Tongue (tissue), 1 donor: ENCODE measurements at regions not wholly inside any gene's neighbourhood (a gene's known extent, or its start where the extent isn't known, plus 50 kb on each side); places are given as distances from the start of the nearest gene placed in this dataset.
"Not testable (repeated sequence)": the region's sequence is repeated elsewhere in the genome, so short reads cannot be mapped to it uniquely, and the experiment has no call there.

ENCODE experiments used
- DNase-seq: peaks from one replicate; pipeline ENCODE4 v3.0.0-alpha.2; 2015

GRCh38 chr16:85222155-85222863 is 110.0 kb upstream of the CIBAR2 start:
- DNase-seq = no peak

GRCh38 chr16:85225257-85225656 is 113.0 kb upstream of the CIBAR2 start:
- no peak for DNase-seq

DNA sequence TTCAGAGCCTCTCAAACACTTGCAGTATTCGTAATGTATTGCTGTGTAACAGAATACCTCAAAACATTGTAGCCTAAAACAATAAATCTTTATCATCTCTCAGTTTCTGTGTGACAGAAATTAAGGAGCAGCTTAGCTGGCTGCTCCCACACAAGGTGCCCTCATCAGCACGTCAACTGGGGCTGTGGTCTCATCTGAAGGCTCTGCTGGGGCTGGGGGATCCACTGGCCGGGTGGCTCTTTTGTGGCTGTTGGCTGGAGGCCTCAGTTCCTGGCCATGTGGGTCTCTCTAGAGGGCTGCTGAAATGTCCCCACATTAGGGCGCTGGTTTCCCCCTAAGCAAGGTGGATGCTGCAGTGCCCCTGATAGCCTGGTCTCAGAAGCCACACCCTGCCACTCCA is 113.4 kb upstream of the CIBAR2 start:
- no peak for DNase-seq

- no peak for DNase-seq
These were observed 115.0 kb upstream of the CIBAR2 start for GRCh38 chr16:85227084-85227945.

DNA sequence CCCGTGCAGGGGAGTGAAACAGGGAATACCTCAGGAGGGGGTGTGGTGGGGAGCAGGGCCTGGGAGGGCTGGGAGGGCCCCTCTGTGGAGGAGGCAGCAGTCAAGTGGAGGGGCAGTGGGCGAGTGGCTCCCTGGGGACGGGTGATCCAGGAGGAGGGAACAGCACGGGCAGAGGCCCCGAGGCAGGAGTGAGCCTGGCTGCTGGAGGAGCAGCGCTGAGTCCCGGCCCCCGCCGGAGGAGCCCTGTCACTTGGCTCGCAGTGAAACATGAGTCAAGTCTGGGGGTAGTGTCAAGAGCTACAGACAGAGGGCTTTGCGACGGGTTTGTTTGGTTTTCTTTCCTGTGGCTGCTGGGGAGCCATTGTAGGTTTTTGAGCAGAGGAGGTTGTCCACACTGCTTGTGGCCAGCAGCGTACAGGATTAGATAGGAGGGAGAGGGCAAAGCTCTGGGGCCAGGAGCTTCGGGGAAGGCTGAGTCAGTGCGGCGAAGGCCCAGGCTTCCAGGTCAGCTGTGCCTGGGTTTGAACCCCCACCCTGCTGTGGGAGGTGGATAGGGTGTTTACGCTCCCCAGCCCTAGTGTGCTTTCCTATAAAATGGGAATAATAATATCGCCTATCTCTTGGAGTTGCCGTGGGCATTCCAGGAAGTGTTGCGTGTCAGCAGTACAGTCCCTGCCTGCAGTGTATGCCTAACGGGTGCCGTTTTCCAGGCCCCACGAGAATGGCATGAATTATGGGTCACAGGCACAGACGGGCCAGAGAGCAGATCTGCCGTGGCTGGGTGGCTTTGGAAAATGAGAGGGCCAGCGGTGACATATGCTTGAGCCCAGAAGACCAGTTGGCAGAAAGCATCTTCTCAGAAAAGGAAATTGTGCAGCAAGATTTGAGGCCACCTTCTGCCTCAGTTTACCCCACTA is 115.9 kb upstream of the CIBAR2 start:
- DNase-seq = peak; percentile 67

DNA sequence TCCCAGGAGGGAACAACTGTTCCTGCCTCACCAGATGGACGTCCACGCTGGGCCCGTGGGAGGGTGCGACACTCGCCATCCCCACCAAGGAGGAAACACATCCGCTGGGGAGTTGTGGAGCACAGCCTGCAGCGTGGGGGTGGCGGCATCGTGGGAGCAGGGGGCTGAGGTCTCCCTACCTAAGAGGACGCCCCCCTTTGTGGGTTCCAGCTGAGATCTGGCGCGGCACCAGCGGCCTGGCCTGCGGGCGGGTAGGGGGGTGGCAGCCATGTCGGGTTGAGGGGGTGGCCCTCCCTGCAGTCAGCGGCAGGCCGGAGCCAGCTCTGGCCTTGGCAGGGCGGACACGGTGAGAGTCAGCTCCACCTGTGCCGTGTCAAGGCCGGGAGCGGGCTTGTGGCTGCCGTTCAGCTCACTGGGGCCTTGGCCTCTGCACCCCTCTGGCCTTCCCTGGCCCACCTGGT is 116.7 kb upstream of the CIBAR2 start:
- no peak for DNase-seq

DNA sequence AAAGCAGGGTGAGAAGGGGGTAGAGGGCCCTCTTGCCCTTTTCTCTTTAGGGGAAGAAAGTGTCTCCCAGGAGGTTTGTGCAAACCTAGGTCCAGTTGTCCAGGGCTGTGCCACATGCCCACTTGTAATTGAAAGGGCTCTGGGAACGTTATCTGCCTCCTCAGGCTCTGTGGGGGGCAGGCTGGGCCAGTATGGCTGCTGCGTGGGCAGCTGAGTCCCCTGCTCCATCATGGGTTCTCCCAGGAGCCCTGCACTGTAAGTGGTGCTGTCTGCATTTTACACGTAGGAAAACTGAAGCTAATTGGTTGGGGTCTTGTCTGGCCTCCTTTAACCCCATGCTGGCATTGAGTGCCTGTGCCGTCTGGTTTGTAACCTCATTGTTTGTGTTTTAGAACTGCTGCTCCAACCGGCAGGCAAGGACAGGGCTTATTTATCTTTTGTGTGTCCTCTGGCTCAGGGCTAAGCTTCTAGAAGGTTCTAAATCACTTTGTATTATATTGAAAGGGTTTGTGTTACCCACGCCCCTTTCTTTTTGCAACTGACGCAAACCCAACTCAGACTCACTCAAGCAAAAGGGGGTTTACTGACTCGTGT is 117.7 kb upstream of the CIBAR2 start:
- DNase-seq = no peak

GRCh38 chr16:85230764-85231383 is 118.6 kb upstream of the CIBAR2 start:
- DNase-seq = not testable (repeated sequence)

- DNase-seq = no peak
These were observed 119.7 kb upstream of the CIBAR2 start for GRCh38 chr16:85231959-85232358.

GRCh38 chr16:85232369-85233142 is 120.3 kb upstream of the CIBAR2 start:
- DNase-seq = no peak

DNA sequence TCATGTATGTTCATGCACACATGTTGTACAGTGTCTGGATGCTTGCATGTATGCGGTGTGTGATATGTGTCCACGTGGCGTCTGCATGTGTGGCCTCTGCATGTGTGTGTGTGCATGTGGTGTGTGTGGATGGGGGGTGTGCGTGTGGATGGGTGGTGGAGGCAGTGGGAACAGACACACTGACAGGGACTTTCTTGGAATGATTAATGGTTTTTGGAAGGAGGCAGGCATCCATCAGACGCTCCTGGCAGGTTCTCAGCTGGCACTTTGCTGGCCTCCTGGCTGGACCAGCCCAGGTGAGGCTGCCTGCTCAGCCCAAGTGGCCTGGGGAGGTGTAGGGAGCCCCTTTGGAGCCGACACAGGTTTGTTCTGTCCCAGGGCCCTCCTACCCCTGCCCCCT is 121.2 kb upstream of the CIBAR2 start:
- DNase-seq = no peak

DNA sequence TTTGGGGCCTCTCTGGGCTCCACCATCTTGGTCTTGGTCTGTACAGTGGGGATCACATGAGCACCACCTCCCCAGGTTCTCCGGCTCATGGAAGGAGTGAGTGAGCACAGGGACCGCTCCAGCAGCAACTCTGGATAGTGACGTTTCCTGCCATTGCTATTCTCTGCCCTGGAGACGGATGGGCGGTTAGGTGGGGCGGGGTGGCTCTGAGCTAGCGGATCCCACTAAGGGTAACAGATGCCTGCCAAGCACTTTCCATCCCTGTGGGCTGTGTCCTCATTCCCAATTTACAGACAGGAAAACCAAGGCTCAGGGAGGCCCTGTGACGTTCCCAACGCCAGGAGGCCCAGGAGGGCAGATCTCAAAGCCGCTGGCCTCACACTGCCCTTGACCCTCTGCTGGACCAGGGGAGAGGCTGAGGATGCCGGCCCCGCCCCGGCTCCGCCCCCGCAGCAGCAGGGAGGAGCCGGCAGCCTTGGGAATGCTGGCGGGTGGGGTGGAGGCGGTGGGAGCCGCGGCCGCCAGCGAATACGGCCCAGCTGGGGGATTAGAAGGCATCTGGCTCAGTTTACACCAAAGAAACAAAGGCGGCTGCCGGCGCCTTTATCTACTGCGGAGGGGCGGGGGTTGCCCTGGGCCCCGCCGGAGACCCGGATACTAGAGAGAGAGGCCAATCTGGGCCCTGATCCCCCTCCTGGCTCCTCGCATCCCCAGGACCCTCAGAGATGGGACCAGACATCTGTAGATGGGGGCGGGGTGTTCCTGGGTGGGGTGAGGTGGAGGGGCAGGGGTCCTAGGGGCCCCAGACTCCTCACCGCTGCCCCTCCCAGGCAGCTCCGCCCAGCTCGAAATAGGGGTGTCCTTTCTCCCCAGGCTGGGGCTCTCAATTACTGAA is 122.3 kb upstream of the CIBAR2 start:
- peak; percentile 95 for DNase-seq

- DNase-seq = no peak
These were observed 123.9 kb upstream of the CIBAR2 start for GRCh38 chr16:85235991-85236817.

DNA sequence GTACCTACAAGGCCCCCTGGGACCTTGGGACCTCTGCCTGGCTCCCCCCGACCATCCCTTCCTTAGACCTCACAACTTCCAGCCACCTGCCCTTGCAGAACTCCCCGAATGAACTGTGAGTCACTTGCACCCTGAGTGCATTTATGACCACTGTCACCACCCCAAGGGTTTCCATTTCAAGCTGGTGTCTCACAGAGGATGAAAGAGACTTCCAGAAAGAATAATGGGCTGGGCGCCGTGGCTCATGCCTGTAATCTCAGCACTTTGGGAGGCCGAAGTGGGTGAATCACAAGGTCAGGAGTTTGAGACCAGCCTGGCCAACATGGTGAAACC is 124.5 kb upstream of the CIBAR2 start:
- no peak for DNase-seq

GRCh38 chr16:85237817-85238216 is 125.5 kb upstream of the CIBAR2 start:
- DNase-seq = no peak

DNA sequence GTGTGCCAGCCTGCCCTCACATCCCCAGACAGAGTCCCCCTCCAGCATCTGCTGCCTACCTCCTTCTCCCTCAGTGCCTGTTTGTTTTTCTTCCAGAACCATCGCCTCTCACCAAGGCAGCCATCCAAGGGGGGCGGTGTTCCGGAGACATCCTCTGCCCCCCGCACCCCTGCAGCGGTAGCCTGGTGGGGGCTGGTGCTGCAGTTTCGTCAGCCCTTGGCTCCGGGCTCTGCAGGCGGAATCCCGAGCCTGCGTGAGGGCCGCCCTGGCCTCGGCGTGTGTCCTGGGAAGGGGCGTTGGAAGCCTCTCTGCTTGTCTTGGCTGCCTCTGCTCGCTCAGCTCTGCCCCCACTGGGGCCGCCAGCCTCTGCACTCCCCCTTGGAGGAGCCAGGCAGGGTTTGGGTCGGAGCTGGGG is 126.0 kb upstream of the CIBAR2 start:
- peak; percentile 91 for DNase-seq

DNA sequence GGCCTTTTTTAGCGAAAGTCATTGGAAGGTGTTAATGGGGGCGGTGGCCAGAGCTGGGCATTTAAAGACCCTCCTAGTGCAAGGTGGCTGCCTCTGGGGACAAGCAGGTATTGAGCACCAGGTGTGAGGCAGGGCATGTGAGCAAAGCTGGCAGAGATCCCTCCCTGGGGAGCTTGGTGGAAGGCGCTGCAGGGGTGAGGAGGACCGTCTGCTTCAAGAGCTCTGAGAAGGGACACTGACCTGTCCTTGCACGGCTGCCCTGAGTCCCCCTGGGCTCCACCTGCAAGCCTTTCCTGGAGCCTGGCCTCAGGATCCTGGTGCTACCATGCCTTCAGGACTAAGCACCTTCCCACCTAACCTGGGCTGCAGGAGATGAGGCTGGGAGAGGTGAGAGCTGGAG is 127.0 kb upstream of the CIBAR2 start:
- DNase-seq = no peak

DNA sequence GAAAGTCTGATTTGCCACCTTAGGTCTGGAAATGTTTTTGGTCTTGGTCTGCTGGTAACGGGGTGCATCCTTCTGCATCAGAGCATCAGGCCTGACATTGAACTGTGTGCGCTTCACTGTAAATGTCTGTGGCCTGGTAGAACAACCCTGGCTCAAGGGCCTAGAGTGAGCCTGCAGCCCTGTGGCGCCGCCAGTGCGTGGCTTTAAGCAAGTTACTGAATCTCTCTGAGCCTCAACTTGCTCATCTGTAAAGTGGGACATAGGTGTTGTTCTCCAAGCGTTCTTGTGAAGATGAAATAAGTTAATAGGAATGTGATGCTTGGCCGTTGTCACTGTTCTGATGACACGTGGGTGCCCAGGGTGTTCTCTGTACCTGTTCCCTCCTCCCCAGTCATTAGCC is 127.6 kb upstream of the CIBAR2 start:
- no peak for DNase-seq
